H1 (cell line): ENCODE measurements at regions not wholly inside any gene's neighbourhood (a gene's known extent, or its start where the extent isn't known, plus 50 kb on each side); places are given as distances from the start of the nearest gene placed in this dataset.

ENCODE experiments used
- EP300 ChIP-seq, 2 experiments: IDR thresholded peaks; 1 replicate in 1 of 2; 2 replicates in 1 of 2; pipeline ENCODE4 v1.6.1; 2011 to 2012; ENCODE audit warnings: low read depth in 2 of 2, low read length in 2 of 2, mild to moderate bottlenecking in 2 of 2, borderline replicate concordance in 1 of 2, inconsistent platforms in 1 of 2, moderate library complexity in 1 of 2
- POLR2AphosphoS5 ChIP-seq: IDR thresholded peaks from 2 replicates; pipeline ENCODE4 v1.6.1; 2011; ENCODE audit warnings: low read depth, low read length

DNA sequence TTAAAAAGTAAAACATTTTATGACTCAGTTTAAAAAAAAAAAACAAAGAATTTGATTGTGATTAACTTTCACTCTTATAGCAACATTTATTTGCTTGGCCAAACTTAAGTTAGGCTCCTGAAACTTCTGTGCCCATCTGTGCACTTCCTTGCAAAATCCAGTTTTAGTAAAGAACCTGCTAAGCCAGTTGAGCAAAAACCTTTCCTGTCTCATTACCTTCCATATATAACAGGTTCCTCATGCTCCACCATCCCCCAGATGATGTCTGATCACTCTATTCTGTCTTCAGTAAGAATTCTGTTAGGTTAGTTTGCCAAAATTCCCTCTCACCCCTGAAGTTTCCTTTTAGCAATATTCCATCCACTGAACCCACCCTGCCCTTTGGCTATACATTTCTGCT is 1200.5 kb downstream of the C4orf33 start:
- TF ChIP-seq EP300 (IDR thresholded peaks at IDR 0.05; ENCODE audit: borderline replicate concordance in 1 of 2, low read depth in 2 of 2, low read length in 2 of 2) (no peak), POLR2AphosphoS5 (no peak)
